HG02884 (cell line): ENCODE measurements at regions not wholly inside any gene's neighbourhood (a gene's known extent, or its start where the extent isn't known, plus 50 kb on each side); places are given as distances from the start of the nearest gene placed in this dataset.
"Not testable (repeated sequence)": the region's sequence is repeated elsewhere in the genome, so short reads cannot be mapped to it uniquely, and the experiment has no call there.

Experiments used
- ATAC-seq: cut with Tn5 transposase; IDR thresholded peaks from one replicate; pipeline ENCODE4 v1.9.1; 2021; ENCODE audit warnings: mild to moderate bottlenecking, moderate library complexity; ENCODE audit not compliant: unreplicated experiment

GRCh38 chr12:13368971-13369370 lies 172.4 kb downstream of the EMP1 start:
- ATAC-seq = no peak

GRCh38 chr12:13368431-13368830 lies 171.9 kb downstream of the EMP1 start:
- ATAC-seq = no peak

- ATAC-seq = no peak
These were observed 171.4 kb downstream of the EMP1 start for GRCh38 chr12:13367973-13368372.

GRCh38 chr12:13365748-13366366 lies 169.3 kb downstream of the EMP1 start:
- no peak for ATAC-seq

GRCh38 chr12:13362260-13362841 lies 165.8 kb downstream of the EMP1 start:
- ATAC-seq = peak; percentile 98

- ATAC-seq = no peak
These were observed 163.1 kb downstream of the EMP1 start for GRCh38 chr12:13359636-13360035.

GRCh38 chr12:13358391-13358905 lies 161.9 kb downstream of the EMP1 start:
- no peak for ATAC-seq

- ATAC-seq = no peak
These were observed 154.4 kb downstream of the EMP1 start for GRCh38 chr12:13350946-13351345.

- no peak for ATAC-seq
These were observed 153.9 kb downstream of the EMP1 start for GRCh38 chr12:13350381-13350780.

- no peak for ATAC-seq
These were observed 151.9 kb downstream of the EMP1 start for GRCh38 chr12:13348464-13348863.

- no peak for ATAC-seq
These were observed 150.9 kb downstream of the EMP1 start for GRCh38 chr12:13347241-13348043.

- ATAC-seq = no peak
These were observed 149.2 kb downstream of the EMP1 start for GRCh38 chr12:13345722-13346121.

GRCh38 chr12:13343375-13343774 lies 146.8 kb downstream of the EMP1 start:
- no peak for ATAC-seq

- no peak for ATAC-seq
These were observed 146.4 kb downstream of the EMP1 start for GRCh38 chr12:13342971-13343370.

- ATAC-seq = no peak
These were observed 143.6 kb downstream of the EMP1 start for GRCh38 chr12:13340149-13340548.

GRCh38 chr12:13339538-13339937 lies 143.0 kb downstream of the EMP1 start:
- ATAC-seq = no peak

- ATAC-seq = no peak
These were observed 142.6 kb downstream of the EMP1 start for GRCh38 chr12:13339091-13339490.

- ATAC-seq = no peak
These were observed 141.3 kb downstream of the EMP1 start for GRCh38 chr12:13337791-13338190.

GRCh38 chr12:13336216-13336615 lies 139.7 kb downstream of the EMP1 start:
- no peak for ATAC-seq

- ATAC-seq = no peak
These were observed 132.0 kb downstream of the EMP1 start for GRCh38 chr12:13328535-13328934.

- no peak for ATAC-seq
These were observed 129.6 kb downstream of the EMP1 start for GRCh38 chr12:13326076-13326475.

GRCh38 chr12:13325037-13325436 lies 128.5 kb downstream of the EMP1 start:
- not testable (repeated sequence) for ATAC-seq
